Endothelial cell of umbilical vein (primary cell): ENCODE measurements at regions not wholly inside any gene's neighbourhood (a gene's known extent, or its start where the extent isn't known, plus 50 kb on each side); places are given as distances from the start of the nearest gene placed in this dataset.

Experiments
- BruUV-seq: library from RNA; stranded (reverse); fragments of 400-500 nt; replicated peaks from 2 replicates; lab custom pipeline; 2021; lab: Mats Ljungman, UMichigan
- CTCF ChIA-PET: fragments of 300-600, 350-600 bp; sonication (Branson Sonifier 250); formaldehyde crosslinking; loops from one replicate; lab custom pipeline; 2021; ENCODE audit warnings: antibody characterized with exemption, inconsistent platforms; lab: Charles Lee
- POLR2A ChIA-PET: fragments of 300-600, 350-600 bp; sonication (Branson Sonifier 250); formaldehyde crosslinking; loops from one replicate; lab custom pipeline; 2021; ENCODE audit warnings: antibody characterized with exemption, inconsistent platforms; lab: Charles Lee
- DNase-seq: peaks from one replicate; pipeline ENCODE4 v3.0.0-alpha.2; 2011; ENCODE audit warnings: low read depth, low spot score
- FAIRE-seq: peaks from 2 replicates; lab custom pipeline; 2011; peaks lifted over from hg19 to GRCh38; lab: Jason Lieb, UNC
- H2AFZ ChIP-seq: 2 replicates; pipeline ENCODE4 v1.6.0; 2012; ENCODE audit warnings: low read depth, low read length, control low read depth, inconsistent platforms
- H3K27ac ChIP-seq: 2 replicates; pipeline ENCODE4 v1.5.1; 2011; ENCODE audit warnings: low read depth, mild to moderate bottlenecking, control low read depth, low read length, moderate library complexity; ENCODE audit not compliant: insufficient read depth
- H3K27me3 ChIP-seq, 2 experiments: 2 replicates each; pipeline versions ENCODE4 v1.6.0 to v1.6.1; 2011; ENCODE audit warnings: low read length in 2 of 2, mixed read lengths in 1 of 2; ENCODE audit not compliant: control insufficient read depth in 2 of 2, insufficient read depth in 2 of 2
- H3K36me3 ChIP-seq, 2 experiments: 2 replicates in 1 of 2; 3 replicates in 1 of 2; pipeline ENCODE4 v1.5.1; 2011; ENCODE audit warnings: low read length in 2 of 2, mild to moderate bottlenecking in 1 of 2, moderate library complexity in 1 of 2; ENCODE audit not compliant: control insufficient read depth in 2 of 2, insufficient read depth in 2 of 2; ENCODE audit errors: extremely low read depth in 1 of 2
- H3K4me1 ChIP-seq: 3 replicates; pipeline ENCODE4 v1.5.1; 2011; ENCODE audit warnings: mild to moderate bottlenecking, low read length; ENCODE audit not compliant: control insufficient read depth, insufficient read depth; ENCODE audit errors: extremely low read depth
- H3K4me2 ChIP-seq: 2 replicates; pipeline ENCODE4 v1.6.1; 2011; ENCODE audit warnings: low read length, control low read depth, mixed read lengths; ENCODE audit not compliant: insufficient read depth
- H3K4me3 ChIP-seq, 3 experiments: fragments of 200-600 bp in 1 of 3; sonication (generic), shearing (Covaris generic) in 1 of 3; replicated peaks in 1 of 3; 2 replicates each; pipeline ENCODE4 v1.5.1; 2011 to 2016; ENCODE audit warnings: control low read depth in 3 of 3, low read length in 3 of 3, mild to moderate bottlenecking in 2 of 3, inconsistent platforms in 1 of 3, low read depth in 1 of 3, moderate library complexity in 1 of 3; ENCODE audit not compliant: insufficient read depth in 1 of 3
- H3K79me2 ChIP-seq: 2 replicates; pipeline ENCODE4 v1.6.0; 2012; ENCODE audit warnings: low read length, inconsistent platforms; ENCODE audit not compliant: control insufficient read depth, insufficient read depth
- H3K9ac ChIP-seq: replicated peaks from 2 replicates; pipeline ENCODE3; 2011; ENCODE audit warnings: low read length, control low read depth; ENCODE audit not compliant: insufficient read depth; ENCODE audit errors: extremely low read depth
- H3K9me1 ChIP-seq: replicated peaks from 3 replicates; pipeline ENCODE4 v1.6.0; 2011; ENCODE audit warnings: mild to moderate bottlenecking, low read length; ENCODE audit not compliant: control insufficient read depth, insufficient read depth; ENCODE audit errors: extremely low read depth
- H3K9me3 ChIP-seq: replicated peaks from 2 replicates; pipeline ENCODE4 v1.5.1; 2012; ENCODE audit warnings: low read length, inconsistent platforms; ENCODE audit not compliant: control insufficient read depth, insufficient read depth
- H4K20me1 ChIP-seq: replicated peaks from 2 replicates; pipeline ENCODE3; 2011; ENCODE audit warnings: mild to moderate bottlenecking, low read length; ENCODE audit not compliant: control insufficient read depth, insufficient read depth; ENCODE audit errors: extremely low read depth
- EZH2 ChIP-seq: IDR thresholded peaks from 2 replicates; pipeline ENCODE4 v1.6.1; 2012; ENCODE audit warnings: borderline replicate concordance, low read depth, mild to moderate bottlenecking, moderate library complexity, low read length, inconsistent platforms; ENCODE audit not compliant: severe bottlenecking
- FOS ChIP-seq: IDR thresholded peaks from 2 replicates; pipeline ENCODE4 v1.6.1; 2011; ENCODE audit warnings: mild to moderate bottlenecking, low read length, moderate library complexity, borderline replicate concordance; ENCODE audit not compliant: insufficient read depth
- GATA2 ChIP-seq: IDR thresholded peaks from 2 replicates; pipeline ENCODE4 v1.7.0; 2011; ENCODE audit warnings: low read depth, mild to moderate bottlenecking, moderate library complexity, mixed read lengths, low read length; ENCODE audit not compliant: insufficient read length, insufficient read depth
- JUN ChIP-seq: IDR thresholded peaks from 2 replicates; pipeline ENCODE4 v1.6.1; 2011; ENCODE audit warnings: borderline replicate concordance, low read depth; ENCODE audit not compliant: insufficient read length, insufficient read depth
- MYC ChIP-seq: IDR thresholded peaks from one replicate; pipeline ENCODE4 v1.6.1; 2011; ENCODE audit warnings: mild to moderate bottlenecking, low read depth, low read length
- POLR2A ChIP-seq: IDR thresholded peaks from 2 replicates; pipeline ENCODE4 v1.6.1; 2012; ENCODE audit warnings: low read depth, mild to moderate bottlenecking, control low read depth, low read length
- POLR2AphosphoS5 ChIP-seq: IDR thresholded peaks from 2 replicates; pipeline ENCODE4 v1.6.1; 2012; ENCODE audit warnings: low read depth, mild to moderate bottlenecking, control low read depth, low read length, moderate library complexity; ENCODE audit not compliant: insufficient read depth
- dilution Hi-C: fragments of 300-500 bp; cut with MboI; formaldehyde crosslinking; loops from one replicate; pipeline ENCODE4 v1.15.0; 2019; ENCODE audit warnings: low sequenced_read_pairs; ENCODE audit not compliant: extremely low pct_ligation_motif_present
- intact Hi-C: fragments of 100-400 bp; cut with micrococcal nuclease; formaldehyde crosslinking; loops from one replicate; pipeline ENCODE4 v1.10.0; 2022
- TF ChIP-seq, protein P1 (sequence below): IDR thresholded peaks from 2 replicates; pipeline ENCODE4 v1.6.1; 2011; ENCODE audit not compliant: insufficient read depth, insufficient read length
- TF ChIP-seq, protein P2 (sequence below), 2 donors: IDR thresholded peaks; 1 replicate in 1 of 2; 2 replicates in 1 of 2; pipeline ENCODE4 v1.5.1; 2011; ENCODE audit warnings: low read length in 2 of 2, mild to moderate bottlenecking in 2 of 2, moderate library complexity in 2 of 2, control low read depth in 1 of 2, inconsistent platforms in 1 of 2, low read depth in 1 of 2; ENCODE audit not compliant: insufficient read depth in 1 of 2; ENCODE audit errors: extremely low read depth in 1 of 2

DNA sequence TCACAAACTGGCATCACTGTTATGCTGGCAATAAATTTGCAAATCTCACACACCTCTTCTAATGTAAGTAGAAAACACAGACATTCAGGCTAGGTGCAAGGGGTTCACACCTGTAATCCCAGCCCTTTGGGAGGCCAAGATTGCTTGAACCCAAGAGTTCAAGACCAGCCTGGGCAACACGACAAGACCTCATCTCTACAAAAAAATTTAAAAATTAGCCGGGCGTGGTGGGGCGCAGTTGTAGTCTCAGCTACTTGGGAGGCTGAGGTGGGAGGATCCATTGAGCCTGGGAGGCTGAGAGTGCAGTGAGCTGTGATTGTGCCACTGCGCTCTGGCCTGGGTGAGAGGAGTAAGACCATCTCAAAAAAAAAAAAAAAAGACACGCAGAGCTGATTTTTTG lies 83.1 kb upstream of the ENPP6 start:
- H3K9me1 ChIP-seq = no peaks in the 10 kb centered on the region
- no peaks in the 10 kb centered on the region for H3K4me1 ChIP-seq
- no peaks in the 10 kb centered on the region for H3K9me3 ChIP-seq
- dilution Hi-C loops = no loop called here
- no peak for FAIRE-seq
- no peak overlapping the region for H3K4me2 ChIP-seq
- TF ChIP-seq, protein P1, sequence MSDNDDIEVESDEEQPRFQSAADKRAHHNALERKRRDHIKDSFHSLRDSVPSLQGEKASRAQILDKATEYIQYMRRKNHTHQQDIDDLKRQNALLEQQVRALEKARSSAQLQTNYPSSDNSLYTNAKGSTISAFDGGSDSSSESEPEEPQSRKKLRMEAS = no peak
- no peak for TF ChIP-seq FOS
- TF ChIP-seq POLR2A = no peak
- TF ChIP-seq JUN = no peak
- no peak for TF ChIP-seq POLR2AphosphoS5
- TF ChIP-seq GATA2 = no peak
- TF ChIP-seq MYC = no peak
- TF ChIP-seq, protein P2, sequence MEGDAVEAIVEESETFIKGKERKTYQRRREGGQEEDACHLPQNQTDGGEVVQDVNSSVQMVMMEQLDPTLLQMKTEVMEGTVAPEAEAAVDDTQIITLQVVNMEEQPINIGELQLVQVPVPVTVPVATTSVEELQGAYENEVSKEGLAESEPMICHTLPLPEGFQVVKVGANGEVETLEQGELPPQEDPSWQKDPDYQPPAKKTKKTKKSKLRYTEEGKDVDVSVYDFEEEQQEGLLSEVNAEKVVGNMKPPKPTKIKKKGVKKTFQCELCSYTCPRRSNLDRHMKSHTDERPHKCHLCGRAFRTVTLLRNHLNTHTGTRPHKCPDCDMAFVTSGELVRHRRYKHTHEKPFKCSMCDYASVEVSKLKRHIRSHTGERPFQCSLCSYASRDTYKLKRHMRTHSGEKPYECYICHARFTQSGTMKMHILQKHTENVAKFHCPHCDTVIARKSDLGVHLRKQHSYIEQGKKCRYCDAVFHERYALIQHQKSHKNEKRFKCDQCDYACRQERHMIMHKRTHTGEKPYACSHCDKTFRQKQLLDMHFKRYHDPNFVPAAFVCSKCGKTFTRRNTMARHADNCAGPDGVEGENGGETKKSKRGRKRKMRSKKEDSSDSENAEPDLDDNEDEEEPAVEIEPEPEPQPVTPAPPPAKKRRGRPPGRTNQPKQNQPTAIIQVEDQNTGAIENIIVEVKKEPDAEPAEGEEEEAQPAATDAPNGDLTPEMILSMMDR (IDR thresholded peaks at IDR 0.05; ENCODE audit: extremely low read depth in 1 of 2, insufficient read depth in 1 of 2, low read depth in 1 of 2, low read length in 2 of 2) = no peak
- TF ChIP-seq EZH2 = no peak
- H3K4me3 ChIP-seq = no peak overlapping the region
- no peaks in the 10 kb centered on the region for H3K27me3 ChIP-seq
- no peaks in the 10 kb centered on the region for H3K79me2 ChIP-seq
- no peak overlapping the region for H3K27ac ChIP-seq
- intact Hi-C loops = no loop called here
- H3K9ac ChIP-seq = no peak overlapping the region
- no peak overlapping the region for H2AFZ ChIP-seq
- H4K20me1 ChIP-seq = no peaks in the 10 kb centered on the region
- CTCF ChIA-PET = interaction anchor here (1.0 to 1.2 kb wide), 2 partner anchors 13 to 50 kb away, joined by 3 read pairs; no protein-coding TSS in a partner anchor
- no TSS peak for BruUV-seq
- POLR2A ChIA-PET = no interaction called here
- no peak for DNase-seq
- H3K36me3 ChIP-seq = no peaks in the 10 kb centered on the region
